ENCODE measurements at regions not wholly inside any gene's neighbourhood (a gene's known extent, or its start where the extent isn't known, plus 50 kb on each side); places are given as distances from the start of the nearest gene placed in this dataset.

DNA sequence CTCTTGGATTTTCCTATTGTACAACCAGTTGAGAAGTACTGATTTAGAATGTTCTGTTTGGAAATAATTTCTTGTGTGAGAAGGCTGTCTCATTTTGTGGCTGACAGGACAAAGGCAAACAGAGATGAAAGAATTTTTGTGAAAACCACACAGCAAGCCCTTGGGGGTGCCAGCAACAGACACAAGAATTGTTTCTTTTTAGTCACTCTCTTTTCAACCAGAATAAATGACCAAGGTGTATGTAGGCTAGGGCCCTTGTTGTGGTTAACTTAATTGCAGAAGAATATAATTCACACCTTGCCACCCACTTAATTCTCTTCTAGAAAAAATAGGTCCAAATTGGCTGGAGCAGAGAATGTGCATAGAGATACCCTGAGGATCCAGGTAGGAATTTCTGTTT is 329.4 kb upstream of the TBC1D5 start:
- H3K27ac ChIP-seq (ENCODE audit: low read depth, low read length), result no peak overlapping the region
- peaks cover 0 to 4% (median 0%) of the 10 kb centered on the region in 4 experiments; a peak in 1 of 7 replicates for H3K4me1 ChIP-seq (replicated peaks in 1 of 4; ENCODE audit: control insufficient read depth in 3 of 4, insufficient read depth in 4 of 4, low read length in 3 of 4)
- no peak overlapping the region for H3K23ac ChIP-seq (ENCODE audit: insufficient read length)
- DNase-seq (ENCODE audit: low read depth in 1 of 2, low spot score in 2 of 2) (no peak), FAIRE-seq (no peak)
- H2BK15ac ChIP-seq (ENCODE audit: low read length), result no peak overlapping the region
- no peaks in the 10 kb centered on the region; the same call in 1 of the 2 replicates for H3K79me1 ChIP-seq (ENCODE audit: low read depth, low read length)
- no peak overlapping the region for H2AK5ac ChIP-seq (ENCODE audit: low read depth, low read length)
- no peak overlapping the region for H3K4me3 ChIP-seq (ENCODE audit: extremely low read depth in 1 of 4, insufficient read depth in 2 of 4, low read depth in 3 of 4, low read length in 4 of 4)
- POLR2A ChIA-PET (ENCODE audit: partially characterized antibody), result no interaction called here
- no peak overlapping the region for H3K14ac ChIP-seq (ENCODE audit: insufficient read length)
- no peaks in the 10 kb centered on the region for H3K9me3 ChIP-seq (ENCODE audit: insufficient read depth in 2 of 2, low read depth in 1 of 2, low read length in 1 of 2)
- H2BK120ac ChIP-seq (replicated peaks; ENCODE audit: low read depth, low read length), result no peak overlapping the region
- no peak overlapping the region for H3K56ac ChIP-seq (replicated peaks; ENCODE audit: insufficient read length, low read depth, low read length)
- no peaks in the 10 kb centered on the region for H3K23me2 ChIP-seq (ENCODE audit: low read depth, low read length)
- H3K18ac ChIP-seq (ENCODE audit: extremely low read depth, low read length), result no peak overlapping the region
- no peak overlapping the region for H2BK12ac ChIP-seq (ENCODE audit: low read depth, low read length)
- no peak overlapping the region for H4K8ac ChIP-seq (ENCODE audit: extremely low read depth, insufficient read depth, low read length)
- no peak overlapping the region for H3K4me2 ChIP-seq (ENCODE audit: insufficient read depth in 1 of 2, low read depth in 2 of 2, low read length in 2 of 2)
- H4K5ac ChIP-seq (ENCODE audit: insufficient read length, low read depth, low read length), result no peak overlapping the region
- no peak overlapping the region for H3K9ac ChIP-seq (replicated peaks in 1 of 4; ENCODE audit: extremely low read depth in 1 of 4, low read depth in 3 of 4, low read length in 3 of 4)
- no peak overlapping the region for H2AFZ ChIP-seq (ENCODE audit: low read length)
- H2BK5ac ChIP-seq (ENCODE audit: low read depth, low read length), result no peak overlapping the region
- no peaks in the 10 kb centered on the region for H3K36me3 ChIP-seq (ENCODE audit: control insufficient read depth in 2 of 4, insufficient read depth in 4 of 4, low read length in 3 of 4)
- peaks cover 0 to 2% of the 10 kb centered on the region in 2 experiments for H4K20me1 ChIP-seq (replicated peaks in 1 of 2; ENCODE audit: control insufficient read depth in 1 of 2, insufficient read depth in 2 of 2, low read length in 2 of 2)
- TF ChIP-seq SAP30 (IDR thresholded peaks at IDR 0.05; ENCODE audit: insufficient read depth, insufficient replicate concordance, low read length), result no peak
- no peak for TF ChIP-seq POLR2AphosphoS5 (IDR thresholded peaks at IDR 0.05; ENCODE audit: low read depth, low read length)
- TF ChIP-seq RBBP5 (IDR thresholded peaks at IDR 0.05; ENCODE audit: borderline replicate concordance, low read depth, low read length), result no peak
- TF ChIP-seq CHD2 (IDR thresholded peaks at IDR 0.05; ENCODE audit: low read length), result no peak
- no peak for TF ChIP-seq SUZ12 (IDR thresholded peaks at IDR 0.05; ENCODE audit: low read length)
- TF ChIP-seq, protein P1, sequence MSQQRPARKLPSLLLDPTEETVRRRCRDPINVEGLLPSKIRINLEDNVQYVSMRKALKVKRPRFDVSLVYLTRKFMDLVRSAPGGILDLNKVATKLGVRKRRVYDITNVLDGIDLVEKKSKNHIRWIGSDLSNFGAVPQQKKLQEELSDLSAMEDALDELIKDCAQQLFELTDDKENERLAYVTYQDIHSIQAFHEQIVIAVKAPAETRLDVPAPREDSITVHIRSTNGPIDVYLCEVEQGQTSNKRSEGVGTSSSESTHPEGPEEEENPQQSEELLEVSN (IDR thresholded peaks at IDR 0.05), result no peak
- TF ChIP-seq TAF7 (optimal IDR thresholded peaks at IDR 0.05; ENCODE audit: borderline replicate concordance, low read depth, low read length), result no peak
- TF ChIP-seq, protein P2, sequence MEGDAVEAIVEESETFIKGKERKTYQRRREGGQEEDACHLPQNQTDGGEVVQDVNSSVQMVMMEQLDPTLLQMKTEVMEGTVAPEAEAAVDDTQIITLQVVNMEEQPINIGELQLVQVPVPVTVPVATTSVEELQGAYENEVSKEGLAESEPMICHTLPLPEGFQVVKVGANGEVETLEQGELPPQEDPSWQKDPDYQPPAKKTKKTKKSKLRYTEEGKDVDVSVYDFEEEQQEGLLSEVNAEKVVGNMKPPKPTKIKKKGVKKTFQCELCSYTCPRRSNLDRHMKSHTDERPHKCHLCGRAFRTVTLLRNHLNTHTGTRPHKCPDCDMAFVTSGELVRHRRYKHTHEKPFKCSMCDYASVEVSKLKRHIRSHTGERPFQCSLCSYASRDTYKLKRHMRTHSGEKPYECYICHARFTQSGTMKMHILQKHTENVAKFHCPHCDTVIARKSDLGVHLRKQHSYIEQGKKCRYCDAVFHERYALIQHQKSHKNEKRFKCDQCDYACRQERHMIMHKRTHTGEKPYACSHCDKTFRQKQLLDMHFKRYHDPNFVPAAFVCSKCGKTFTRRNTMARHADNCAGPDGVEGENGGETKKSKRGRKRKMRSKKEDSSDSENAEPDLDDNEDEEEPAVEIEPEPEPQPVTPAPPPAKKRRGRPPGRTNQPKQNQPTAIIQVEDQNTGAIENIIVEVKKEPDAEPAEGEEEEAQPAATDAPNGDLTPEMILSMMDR (IDR thresholded peaks at IDR 0.05; ENCODE audit: control extremely low read depth in 1 of 3, insufficient read depth in 1 of 3, low read depth in 1 of 3, low read length in 3 of 3), result no peak
- no peak for TF ChIP-seq NANOG (IDR thresholded peaks at IDR 0.05; ENCODE audit: insufficient read depth, low read depth, low read length, poor library complexity, severe bottlenecking)
- no peak overlapping the region for H3K4ac ChIP-seq (replicated peaks; ENCODE audit: insufficient read length, low read depth, low read length)
- CTCF ChIA-PET (ENCODE audit: partially characterized antibody), result no interaction called here
- H3K79me2 ChIP-seq (ENCODE audit: control insufficient read depth in 1 of 2, insufficient read depth in 2 of 2, low read length in 2 of 2), result no peaks in the 10 kb centered on the region
- H3K27me3 ChIP-seq (replicated peaks in 1 of 4; ENCODE audit: control insufficient read depth in 3 of 4, extremely low read depth in 1 of 4, insufficient read depth in 3 of 4, low read length in 3 of 4), result no peaks in the 10 kb centered on the region
- H2BK20ac ChIP-seq (ENCODE audit: low read length), result no peak overlapping the region
- no peak overlapping the region for H4K91ac ChIP-seq (replicated peaks; ENCODE audit: insufficient read length, low read length)

Measured in H1 (cell line).